H1 (cell line): ENCODE measurements at regions not wholly inside any gene's neighbourhood (a gene's known extent, or its start where the extent isn't known, plus 50 kb on each side); places are given as distances from the start of the nearest gene placed in this dataset.

Experiments used
- BCL11A ChIP-seq, 2 experiments: IDR thresholded peaks; one replicate each; pipeline ENCODE4 v1.6.1; 2011; ENCODE audit warnings: low read depth in 2 of 2, low read length in 2 of 2, mild to moderate bottlenecking in 2 of 2
- CBX8 ChIP-seq: fragments of 300-800, 300-1000 bp; sonication (generic); IDR thresholded peaks from 2 replicates; pipeline ENCODE4 v1.7.1; 2016; ENCODE audit warnings: low read depth, low read length, borderline replicate concordance
- EZH2 ChIP-seq: fragments of 200-600 bp; sonication (generic); IDR thresholded peaks from 2 replicates; pipeline ENCODE4 v1.7.1; 2012; ENCODE audit warnings: low read depth, mild to moderate bottlenecking, moderate library complexity, low read length, inconsistent platforms; ENCODE audit not compliant: severe bottlenecking
- MAFK ChIP-seq: IDR thresholded peaks from 2 replicates; pipeline ENCODE4 v1.6.1; 2012; ENCODE audit warnings: low read depth, mild to moderate bottlenecking, improper control_type of control experiment, low read length
- RAD21 ChIP-seq, 2 experiments: IDR thresholded peaks in 1 of 2; conservative IDR thresholded peaks in 1 of 2; 2 replicates each; pipeline ENCODE4 v1.6.1; 2011; ENCODE audit warnings: low read depth in 2 of 2, low read length in 2 of 2, improper control_type of control experiment in 1 of 2, inconsistent platforms in 1 of 2, mild to moderate bottlenecking in 1 of 2, moderate library complexity in 1 of 2

- TF ChIP-seq EZH2 (no peak), BCL11A (IDR thresholded peaks at IDR 0.05; ENCODE audit: low read depth in 2 of 2, low read length in 2 of 2) (no peak), RAD21 (IDR thresholded peaks at IDR 0.05 in 1 of 2, conservative IDR thresholded peaks at IDR 0.05 in 1 of 2; ENCODE audit: low read depth in 2 of 2, low read length in 2 of 2) (no peak), CBX8 (no peak), MAFK (no peak)
These were observed 241.0 kb downstream of the PTPRC start (continued) for GRCh38 chr1:198879711-198880306.
